NCI-H526 treated with DMSO at 0.1 percent for 48 hours (cell line): ENCODE measurements at regions not wholly inside any gene's neighbourhood (a gene's known extent, or its start where the extent isn't known, plus 50 kb on each side); places are given as distances from the start of the nearest gene placed in this dataset.

ENCODE experiments used
- DNase-seq: peaks from one replicate; lab custom pipeline; 2025; lab: John Stamatoyannopoulos, UW

- DNase-seq = no peak
Observed at GRCh38 chr13:80131204-80131603, 209.7 kb downstream of the SPRY2 start.

DNA sequence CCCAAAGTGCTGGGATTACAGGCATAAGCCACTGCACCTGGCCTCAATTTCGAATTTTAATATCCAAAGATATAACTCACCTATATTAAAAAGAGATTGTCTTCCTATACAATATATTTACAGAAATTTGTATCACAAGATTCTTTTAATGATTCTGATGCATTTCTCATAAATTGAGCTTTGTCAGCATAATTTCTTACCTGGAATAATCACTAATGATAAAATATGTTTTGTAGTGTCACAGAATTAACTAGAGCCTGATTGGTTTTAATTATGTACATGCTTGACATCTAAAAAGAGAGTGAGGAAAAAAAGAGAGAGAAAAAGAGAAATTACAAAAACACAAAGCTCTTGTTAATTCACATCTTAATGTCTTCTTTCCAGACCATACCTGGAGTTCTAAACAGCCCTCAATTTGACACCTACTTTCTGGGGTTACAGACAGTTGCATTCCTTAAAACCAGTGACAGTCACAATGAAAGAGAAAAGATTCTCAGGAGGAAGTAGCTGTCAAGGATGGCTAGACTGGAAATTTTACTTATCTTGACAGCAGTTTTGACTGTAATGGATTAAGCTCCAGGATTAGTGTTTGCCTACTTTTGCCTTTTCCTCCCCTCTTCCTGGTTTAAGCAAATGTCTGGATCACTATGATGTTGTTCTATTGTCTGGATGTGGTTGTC, 214.4 kb downstream of the SPRY2 start:
- no peak for DNase-seq

DNA sequence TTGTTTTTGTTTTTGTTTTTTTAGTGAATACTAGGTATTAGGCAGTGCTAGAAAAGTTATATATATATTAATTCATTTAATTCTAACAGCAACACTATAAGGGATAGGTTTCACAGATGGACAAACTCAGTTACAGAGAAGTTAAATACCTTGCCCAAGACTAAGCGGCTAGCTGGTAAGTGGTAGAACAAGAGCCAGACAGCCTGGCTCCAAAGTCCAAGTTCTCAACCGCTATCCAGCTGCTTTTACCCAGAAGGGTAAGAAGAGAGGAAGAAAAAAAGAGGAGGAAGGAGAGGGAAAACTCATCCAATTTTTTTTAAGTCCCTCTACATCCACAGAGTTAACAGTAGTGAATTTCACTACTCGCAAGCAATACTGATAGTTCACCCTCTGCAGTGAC, 217.0 kb downstream of the SPRY2 start:
- no peak for DNase-seq

DNA sequence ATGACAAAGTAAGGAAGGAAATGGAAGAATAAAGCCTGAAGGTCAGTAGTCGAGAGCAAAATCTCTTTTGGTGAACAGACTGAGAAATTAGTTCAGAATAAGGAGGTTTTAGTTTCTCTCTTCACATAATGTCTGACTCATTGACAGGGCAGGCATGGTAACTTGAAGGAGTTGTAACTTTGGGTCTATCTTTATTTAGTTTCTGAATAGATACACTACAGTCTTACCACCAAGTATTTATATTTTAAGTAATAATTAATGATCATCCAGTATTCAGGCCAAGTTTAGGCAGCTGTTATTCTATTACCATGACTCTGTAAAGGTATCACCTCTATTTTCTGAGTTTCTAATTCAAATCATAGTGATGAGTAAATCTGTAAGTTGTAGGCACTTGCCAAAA, 219.9 kb downstream of the SPRY2 start:
- DNase-seq = no peak

- no peak for DNase-seq
Observed at GRCh38 chr13:80118506-80118905, 222.4 kb downstream of the SPRY2 start.

- no peak for DNase-seq
Observed at GRCh38 chr13:80118099-80118498, 222.8 kb downstream of the SPRY2 start.

- DNase-seq = no peak
Observed at GRCh38 chr13:80117515-80117914, 223.4 kb downstream of the SPRY2 start.

- no peak for DNase-seq
Observed at GRCh38 chr13:80116107-80116506, 224.8 kb downstream of the SPRY2 start.

GRCh38 chr13:80115616-80116015, 225.3 kb downstream of the SPRY2 start:
- DNase-seq = no peak

GRCh38 chr13:80113714-80114454, 227.0 kb downstream of the SPRY2 start:
- no peak for DNase-seq

DNA sequence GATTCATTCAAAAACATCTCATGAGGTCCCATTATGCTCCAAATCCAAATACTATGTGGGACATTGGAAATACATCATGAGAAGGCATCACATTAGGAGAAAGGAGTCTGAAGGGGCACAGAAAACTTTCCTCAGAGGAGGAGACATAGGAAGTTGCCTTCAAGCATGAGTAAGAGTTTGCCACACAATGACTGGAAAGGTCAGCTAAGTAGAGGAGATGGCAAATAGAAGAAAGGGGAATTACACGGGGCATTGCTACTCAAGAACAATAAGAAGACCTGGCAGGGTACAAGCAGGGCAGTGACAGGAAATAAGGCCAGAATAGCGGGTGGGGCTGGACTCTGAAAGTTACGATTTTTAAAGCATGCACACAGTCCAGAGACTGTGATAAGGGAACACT, 231.6 kb downstream of the SPRY2 start:
- no peak for DNase-seq

DNA sequence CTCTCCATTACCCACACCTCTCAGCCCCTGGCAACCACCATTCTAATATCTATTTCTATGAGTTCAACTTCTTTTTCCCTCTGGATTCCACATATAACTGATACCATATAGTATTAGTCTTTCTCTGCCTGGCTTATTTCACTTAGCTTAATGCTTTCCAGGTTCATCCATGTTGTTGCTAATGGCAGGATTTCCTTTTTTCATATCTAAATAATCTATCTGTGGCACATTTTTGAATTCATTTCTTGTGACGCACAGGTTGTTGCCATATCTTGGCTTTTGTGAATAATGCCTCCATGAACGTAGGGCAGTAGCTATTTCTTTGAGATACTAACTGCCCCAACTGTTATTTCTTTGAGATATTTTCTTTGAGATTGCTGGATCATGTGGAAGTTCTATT, 235.6 kb downstream of the SPRY2 start:
- no peak for DNase-seq

- no peak for DNase-seq
Observed at GRCh38 chr13:80101040-80101439, 239.9 kb downstream of the SPRY2 start.

DNA sequence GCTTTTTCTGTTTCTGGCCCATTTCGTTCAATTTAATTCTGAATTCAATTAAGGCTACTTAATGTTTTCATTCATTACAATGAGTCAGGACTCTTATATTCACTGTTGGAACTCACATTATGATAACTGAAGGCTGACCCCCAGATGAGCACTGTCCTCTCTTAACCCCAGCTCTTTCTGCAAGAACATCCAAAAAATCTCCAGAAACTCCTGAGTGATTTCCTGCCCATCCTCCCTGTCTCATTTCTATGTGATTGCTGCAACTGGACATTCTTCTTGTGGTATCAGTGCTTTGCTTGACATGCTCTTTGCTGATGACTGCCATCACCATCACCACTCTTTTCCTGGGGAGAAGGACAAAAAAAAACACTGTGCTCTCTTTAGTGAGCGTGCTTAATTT, 240.3 kb downstream of the SPRY2 start:
- no peak for DNase-seq

DNA sequence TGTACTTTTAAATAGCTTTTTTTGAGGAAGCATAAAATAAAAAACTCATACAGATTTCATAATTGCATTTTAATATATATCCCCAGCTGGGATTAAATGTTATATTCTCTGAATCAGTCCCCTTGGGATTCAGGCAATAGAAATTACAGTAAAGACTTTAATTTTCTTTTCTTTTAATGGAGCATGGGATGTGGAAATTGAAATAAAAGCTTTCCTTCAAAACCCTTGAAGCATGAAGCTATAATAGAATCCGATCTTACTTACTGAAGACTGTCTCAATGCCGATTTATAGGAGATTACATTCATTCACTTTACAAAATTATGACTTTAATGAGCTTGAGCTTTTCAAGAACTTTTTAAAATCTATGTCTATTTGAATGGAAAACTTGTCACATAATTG, 243.4 kb downstream of the SPRY2 start:
- DNase-seq = no peak

GRCh38 chr13:80096383-80096782, 244.5 kb downstream of the SPRY2 start:
- no peak for DNase-seq

- DNase-seq = no peak
Observed at GRCh38 chr13:80094526-80094925, 246.4 kb downstream of the SPRY2 start.

GRCh38 chr13:80093888-80094287, 247.0 kb downstream of the SPRY2 start:
- DNase-seq = no peak

GRCh38 chr13:80086304-80086721, 254.6 kb downstream of the SPRY2 start:
- DNase-seq = no peak

- no peak for DNase-seq
Observed at GRCh38 chr13:80083853-80084676, 256.9 kb downstream of the SPRY2 start.

DNA sequence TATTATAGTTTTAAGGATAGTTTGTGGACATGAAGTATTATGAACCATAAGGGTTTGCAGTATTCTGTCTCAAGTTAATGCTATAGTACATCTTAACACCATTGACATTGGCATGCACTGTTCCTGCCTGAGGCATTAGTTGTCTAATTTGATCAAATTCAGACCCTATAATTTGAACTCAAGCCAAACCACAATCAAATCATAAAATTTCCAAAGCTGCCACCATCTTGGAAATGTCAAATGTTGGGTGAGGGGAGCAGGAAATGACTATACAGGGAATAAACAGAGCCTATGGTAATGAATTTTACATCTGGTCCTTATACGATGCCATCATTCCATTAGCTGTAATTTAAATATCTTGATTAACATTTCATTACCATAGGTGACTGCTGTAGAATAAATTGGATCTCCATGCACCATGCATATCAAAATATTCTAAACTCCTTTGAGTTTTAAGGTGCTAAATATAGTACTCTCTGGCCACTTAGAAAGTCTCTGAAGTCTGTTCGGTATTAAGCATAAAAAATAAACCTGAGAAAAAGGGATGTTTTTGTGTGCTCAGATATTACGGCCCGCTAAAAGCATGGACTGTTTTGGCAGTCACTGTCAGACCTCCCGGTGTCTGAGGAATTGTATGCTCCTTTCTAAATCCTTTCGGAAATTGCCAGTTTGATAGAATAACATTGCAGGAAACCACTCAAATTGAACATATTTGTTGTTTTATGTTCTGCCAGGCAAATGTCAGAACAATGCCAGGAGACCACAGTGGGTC, 257.7 kb downstream of the SPRY2 start:
- no peak for DNase-seq
